BJ (cell line): ENCODE measurements at regions not wholly inside any gene's neighbourhood (a gene's known extent, or its start where the extent isn't known, plus 50 kb on each side); places are given as distances from the start of the nearest gene placed in this dataset.
"Not testable (repeated sequence)": the region's sequence is repeated elsewhere in the genome, so short reads cannot be mapped to it uniquely, and the experiment has no call there.

Experiments used
- CTCF ChIA-PET: fragments of 350-600 bp; formaldehyde crosslinking; extraction: SDS; loops from one replicate; lab custom pipeline; 2021; ENCODE audit warnings: antibody characterized with exemption, inconsistent platforms; lab: Yijun Ruan, JAX
- POLR2A ChIA-PET: fragments of 300-600 bp; sonication (Branson Sonifier 250); formaldehyde crosslinking; extraction: SDS; loops from one replicate; lab custom pipeline; 2021; ENCODE audit warnings: antibody characterized with exemption; lab: Charles Lee
- DNase-seq: peaks from one replicate; pipeline ENCODE4 v3.0.0-alpha.2; 2011; ENCODE audit warnings: low read depth
- H3K27me3 ChIP-seq: 2 replicates; pipeline ENCODE4 v1.6.0; 2011; ENCODE audit warnings: low read length; ENCODE audit not compliant: control insufficient read depth, insufficient read depth
- H3K36me3 ChIP-seq: 2 replicates; pipeline ENCODE4 v1.5.1; 2011; ENCODE audit warnings: low read length; ENCODE audit not compliant: control insufficient read depth, insufficient read depth
- H3K4me3 ChIP-seq: 2 replicates; pipeline ENCODE4 v1.5.1; 2011; ENCODE audit warnings: low read depth, mild to moderate bottlenecking, control low read depth, low read length
- TF ChIP-seq, protein P1 (sequence below): IDR thresholded peaks from 2 replicates; pipeline ENCODE4 v1.5.1; 2011; ENCODE audit warnings: low read depth, mild to moderate bottlenecking, control low read depth, inconsistent platforms, low read length, moderate library complexity; ENCODE audit not compliant: insufficient read depth

DNA sequence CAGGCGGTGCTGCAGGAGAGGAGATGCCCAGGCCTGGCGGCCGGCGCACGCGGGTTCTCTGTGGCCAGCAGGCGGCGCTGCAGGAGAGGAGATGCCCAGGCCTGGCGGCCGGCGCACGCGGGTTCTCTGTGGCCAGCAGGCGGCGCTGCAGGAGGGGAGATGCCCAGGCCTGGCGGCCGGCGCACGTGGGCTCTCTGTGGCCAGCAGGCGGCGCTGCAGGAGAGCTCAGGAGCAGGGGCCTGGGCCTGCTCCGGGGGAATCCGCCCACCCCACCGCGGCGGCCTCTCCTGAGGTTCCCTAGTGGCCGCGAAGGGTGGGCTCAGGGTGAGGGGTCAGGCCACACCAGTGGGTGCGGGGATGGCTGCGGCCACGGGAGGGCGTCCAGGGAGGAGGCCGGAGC lies 75.9 kb downstream of the OR4F16 start:
- DNase-seq, H3K27me3 ChIP-seq, CTCF ChIA-PET, H3K4me3 ChIP-seq, POLR2A ChIA-PET, H3K36me3 ChIP-seq: not testable (repeated sequence)

DNA sequence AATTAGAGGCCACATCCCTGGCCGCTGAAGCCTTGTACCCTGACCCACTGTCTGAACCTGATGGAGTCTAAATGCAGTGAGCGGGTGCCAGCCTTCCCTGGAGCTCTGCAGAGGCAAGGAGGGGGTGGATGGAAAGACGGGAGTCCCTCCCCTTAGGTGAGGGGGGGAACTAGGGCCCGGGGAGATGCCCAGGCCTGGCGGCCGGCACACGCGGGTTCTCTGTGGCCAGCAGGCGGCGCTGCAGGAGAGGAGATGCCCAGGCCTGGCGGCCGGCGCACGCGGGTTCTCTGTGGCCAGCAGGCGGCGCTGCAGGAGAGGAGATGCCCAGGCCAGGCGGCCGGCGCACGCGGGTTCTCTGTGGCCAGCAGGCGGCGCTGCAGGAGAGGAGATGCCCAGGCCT lies 77.3 kb downstream of the OR4F16 start:
- H3K27me3 ChIP-seq, CTCF ChIA-PET, POLR2A ChIA-PET: not testable (repeated sequence)

DNA sequence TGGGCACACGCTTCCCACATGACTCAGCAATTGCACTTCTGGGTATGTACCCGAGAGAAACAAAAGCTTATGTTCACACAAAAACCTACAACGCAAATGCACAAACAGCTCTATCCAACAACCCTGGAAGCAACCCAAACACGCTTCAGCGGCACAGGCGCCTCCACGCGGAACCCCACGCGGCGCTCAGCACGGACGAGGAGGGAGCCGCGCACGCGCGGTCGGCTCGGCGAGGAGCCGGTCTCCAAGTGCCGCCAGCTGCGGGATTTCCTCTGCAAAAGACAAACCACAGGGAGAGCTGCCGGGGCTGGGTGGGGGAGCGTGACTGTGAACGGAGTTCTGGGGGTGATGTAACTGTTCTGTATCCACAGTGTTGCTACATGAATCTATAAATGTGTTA lies 81.2 kb downstream of the OR4F16 start:
- DNase-seq, POLR2A ChIA-PET, H3K36me3 ChIP-seq, H3K27me3 ChIP-seq, CTCF ChIA-PET: not testable (repeated sequence)
- H3K4me3 ChIP-seq = peak overlapping the region; percentile 11; the same call in 1 of the 2 replicates

More for the DNA sequence above, 77.3 kb downstream of the OR4F16 start:
- H3K4me3 ChIP-seq, DNase-seq, H3K36me3 ChIP-seq: not testable (repeated sequence)

DNA sequence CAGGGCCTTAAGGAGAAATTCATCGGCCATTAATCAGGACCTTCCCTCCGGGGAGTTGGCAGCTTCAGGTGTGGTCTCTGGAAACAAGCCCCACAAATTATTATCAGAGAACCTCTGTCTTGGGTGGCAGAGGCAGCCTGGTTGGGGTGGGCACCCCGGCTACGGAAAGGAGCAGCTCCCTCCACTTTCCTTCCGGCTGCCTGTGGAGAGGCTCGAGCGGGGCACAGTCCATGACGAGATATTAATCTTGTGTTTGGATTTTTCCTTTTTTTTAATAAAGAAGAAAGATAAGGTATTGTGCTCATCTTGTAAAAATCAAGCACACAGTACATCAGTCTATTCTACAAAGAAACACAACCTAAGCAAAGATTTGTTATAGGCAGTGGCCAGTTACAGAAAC lies 98.2 kb downstream of the OR4F16 start:
- H3K27me3 ChIP-seq, DNase-seq, CTCF ChIA-PET, POLR2A ChIA-PET, H3K4me3 ChIP-seq, H3K36me3 ChIP-seq: not testable (repeated sequence)

DNA sequence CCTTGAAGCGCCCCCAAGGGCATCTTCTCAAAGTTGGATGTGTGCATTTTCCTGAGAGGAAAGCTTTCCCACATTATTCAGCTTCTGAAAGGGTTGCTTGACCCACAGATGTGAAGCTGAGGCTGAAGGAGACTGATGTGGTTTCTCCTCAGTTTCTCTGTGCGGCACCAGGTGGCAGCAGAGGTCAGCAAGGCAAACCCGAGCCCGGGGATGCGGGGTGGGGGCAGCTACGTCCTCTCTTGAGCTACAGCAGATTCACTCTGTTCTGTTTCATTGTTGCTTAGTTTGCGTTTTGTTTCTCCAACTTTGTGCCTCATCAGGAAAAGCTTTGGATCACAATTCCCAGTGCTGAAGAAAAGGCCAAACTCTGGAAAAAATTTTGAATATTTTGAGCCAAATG lies 100.5 kb downstream of the OR4F16 start:
- POLR2A ChIA-PET, H3K36me3 ChIP-seq, CTCF ChIA-PET, DNase-seq, H3K4me3 ChIP-seq, H3K27me3 ChIP-seq: not testable (repeated sequence)
- TF ChIP-seq, protein P1, sequence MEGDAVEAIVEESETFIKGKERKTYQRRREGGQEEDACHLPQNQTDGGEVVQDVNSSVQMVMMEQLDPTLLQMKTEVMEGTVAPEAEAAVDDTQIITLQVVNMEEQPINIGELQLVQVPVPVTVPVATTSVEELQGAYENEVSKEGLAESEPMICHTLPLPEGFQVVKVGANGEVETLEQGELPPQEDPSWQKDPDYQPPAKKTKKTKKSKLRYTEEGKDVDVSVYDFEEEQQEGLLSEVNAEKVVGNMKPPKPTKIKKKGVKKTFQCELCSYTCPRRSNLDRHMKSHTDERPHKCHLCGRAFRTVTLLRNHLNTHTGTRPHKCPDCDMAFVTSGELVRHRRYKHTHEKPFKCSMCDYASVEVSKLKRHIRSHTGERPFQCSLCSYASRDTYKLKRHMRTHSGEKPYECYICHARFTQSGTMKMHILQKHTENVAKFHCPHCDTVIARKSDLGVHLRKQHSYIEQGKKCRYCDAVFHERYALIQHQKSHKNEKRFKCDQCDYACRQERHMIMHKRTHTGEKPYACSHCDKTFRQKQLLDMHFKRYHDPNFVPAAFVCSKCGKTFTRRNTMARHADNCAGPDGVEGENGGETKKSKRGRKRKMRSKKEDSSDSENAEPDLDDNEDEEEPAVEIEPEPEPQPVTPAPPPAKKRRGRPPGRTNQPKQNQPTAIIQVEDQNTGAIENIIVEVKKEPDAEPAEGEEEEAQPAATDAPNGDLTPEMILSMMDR = peak; percentile 30
